NCI-H345 (cell line): ENCODE measurements at regions not wholly inside any gene's neighbourhood (a gene's known extent, or its start where the extent isn't known, plus 50 kb on each side); places are given as distances from the start of the nearest gene placed in this dataset.

ENCODE experiments used
- DNase-seq: peaks from one replicate; lab custom pipeline; 2025; lab: John Stamatoyannopoulos, UW

GRCh38 chr15:35657679-35658311 lies 111.8 kb upstream of the DPH6 start:
- DNase-seq = no peak

GRCh38 chr15:35663956-35664355 lies 118.0 kb upstream of the DPH6 start:
- DNase-seq = no peak

- no peak for DNase-seq
Measured at GRCh38 chr15:35665896-35666536, 120.1 kb upstream of the DPH6 start.

- no peak for DNase-seq
Measured at GRCh38 chr15:35667908-35668307, 121.9 kb upstream of the DPH6 start.

GRCh38 chr15:35669021-35669420 lies 123.1 kb upstream of the DPH6 start:
- no peak for DNase-seq

- no peak for DNase-seq
Measured at GRCh38 chr15:35669432-35670045, 123.6 kb upstream of the DPH6 start.

GRCh38 chr15:35671197-35671596 lies 125.2 kb upstream of the DPH6 start:
- DNase-seq = no peak

- DNase-seq = no peak
Measured at GRCh38 chr15:35671981-35672380, 126.0 kb upstream of the DPH6 start.

GRCh38 chr15:35673093-35673684 lies 127.2 kb upstream of the DPH6 start:
- no peak for DNase-seq

- peak; percentile 55 for DNase-seq
Measured at GRCh38 chr15:35674873-35675781, 129.2 kb upstream of the DPH6 start.

GRCh38 chr15:35678774-35679173 lies 132.8 kb upstream of the DPH6 start:
- no peak for DNase-seq

GRCh38 chr15:35679186-35679585 lies 133.2 kb upstream of the DPH6 start:
- DNase-seq = no peak

- DNase-seq = no peak
Measured at GRCh38 chr15:35680951-35681350, 135.0 kb upstream of the DPH6 start.

GRCh38 chr15:35686347-35686746 lies 140.4 kb upstream of the DPH6 start:
- no peak for DNase-seq

GRCh38 chr15:35689266-35689665 lies 143.3 kb upstream of the DPH6 start:
- no peak for DNase-seq

GRCh38 chr15:35690089-35690488 lies 144.1 kb upstream of the DPH6 start:
- DNase-seq = no peak

- no peak for DNase-seq
Measured at GRCh38 chr15:35690698-35691116, 144.7 kb upstream of the DPH6 start.

GRCh38 chr15:35691173-35691761 lies 145.3 kb upstream of the DPH6 start:
- DNase-seq = no peak

GRCh38 chr15:35691891-35692867 lies 146.2 kb upstream of the DPH6 start:
- no peak for DNase-seq

GRCh38 chr15:35693286-35693685 lies 147.3 kb upstream of the DPH6 start:
- no peak for DNase-seq
